ENCODE measurements at regions not wholly inside any gene's neighbourhood (a gene's known extent, or its start where the extent isn't known, plus 50 kb on each side); places are given as distances from the start of the nearest gene placed in this dataset.
"Not testable (repeated sequence)": the region's sequence is repeated elsewhere in the genome, so short reads cannot be mapped to it uniquely, and the experiment has no call there.

DNA sequence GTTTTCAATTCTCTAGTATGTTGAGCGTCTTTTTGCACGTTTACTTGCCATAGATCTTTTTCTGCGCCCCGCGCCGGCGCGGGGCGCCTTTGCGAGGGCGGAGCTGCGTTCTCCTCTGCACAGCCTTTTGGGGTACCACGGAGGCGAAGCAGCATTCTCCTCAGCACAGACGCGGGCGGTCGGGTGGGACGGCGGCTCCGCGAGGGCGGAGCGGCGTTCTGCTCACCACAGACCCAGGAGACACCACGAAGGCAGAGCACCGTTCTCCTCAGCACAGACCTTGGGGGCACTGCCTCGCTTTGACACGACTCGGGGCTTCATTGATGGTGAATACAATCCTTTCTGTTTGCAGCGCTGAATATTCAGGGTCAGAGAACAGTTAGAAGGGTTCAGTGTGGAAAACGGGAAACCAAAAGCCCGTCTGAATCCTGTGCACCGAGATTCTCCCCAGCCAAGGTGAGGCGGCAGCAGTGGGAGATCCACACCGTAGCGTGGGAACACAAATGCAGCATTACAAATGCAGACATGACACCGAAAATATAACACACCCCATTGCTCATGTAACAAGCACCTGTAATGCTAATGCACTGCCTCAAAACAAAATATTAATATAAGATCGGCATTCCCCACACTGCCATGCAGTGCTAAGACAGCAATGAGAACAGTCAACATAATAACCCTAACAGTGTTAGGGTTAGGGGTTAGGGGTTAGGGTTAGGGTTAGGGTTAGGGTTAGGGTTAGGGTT, 190.7 kb upstream of the VIPR2 start:
- DNase-seq: not testable (repeated sequence)

DNA sequence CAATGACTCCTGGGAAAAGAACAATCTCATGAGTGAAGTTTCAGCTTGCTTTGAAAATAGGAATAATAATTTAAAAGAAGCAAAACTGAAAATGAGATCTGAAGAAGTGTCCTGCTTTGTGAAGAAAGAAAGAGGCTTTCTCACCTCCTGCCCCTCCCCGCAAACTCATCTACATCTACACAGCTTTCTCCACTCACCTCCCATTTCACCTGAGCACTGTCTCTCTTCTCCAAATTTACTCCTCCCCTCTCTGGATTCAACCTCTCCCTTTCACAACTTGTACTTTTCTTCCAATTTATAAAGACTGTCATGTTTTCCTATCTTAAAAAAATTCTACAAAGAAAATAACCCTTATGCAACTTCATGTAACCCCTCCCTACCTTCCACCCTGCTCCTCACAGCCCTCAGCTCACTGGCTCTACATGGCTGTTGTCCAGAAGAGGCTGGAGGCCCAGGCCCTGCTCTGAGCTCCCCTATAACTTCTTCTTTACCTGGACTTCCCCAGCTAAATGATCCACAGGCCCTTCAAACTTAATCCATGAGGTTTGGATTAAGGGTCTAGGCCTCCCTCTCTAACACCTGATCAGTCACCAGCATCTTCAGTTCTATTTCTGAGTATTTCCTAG, 188.3 kb upstream of the VIPR2 start:
- DNase-seq: not testable (repeated sequence)

DNA sequence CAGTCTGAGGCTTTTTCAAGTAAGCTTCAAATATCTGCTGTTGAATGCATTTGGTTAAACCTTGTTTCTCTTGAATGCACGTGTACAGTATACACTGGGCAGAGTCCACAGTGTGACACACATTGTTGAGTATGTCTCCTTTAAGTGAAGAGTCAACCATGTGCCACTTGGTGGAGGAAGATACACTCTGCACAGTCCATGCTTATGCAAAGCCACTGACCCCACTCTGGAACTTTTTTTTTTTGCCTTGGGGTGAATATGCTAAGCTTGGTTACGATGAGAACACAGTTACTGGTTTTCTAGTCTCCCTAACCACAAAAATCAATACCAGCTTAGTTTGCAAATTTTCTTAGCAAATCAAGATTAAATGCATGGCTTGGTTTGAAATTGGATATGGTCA, 186.8 kb upstream of the VIPR2 start:
- DNase-seq: no peak

DNA sequence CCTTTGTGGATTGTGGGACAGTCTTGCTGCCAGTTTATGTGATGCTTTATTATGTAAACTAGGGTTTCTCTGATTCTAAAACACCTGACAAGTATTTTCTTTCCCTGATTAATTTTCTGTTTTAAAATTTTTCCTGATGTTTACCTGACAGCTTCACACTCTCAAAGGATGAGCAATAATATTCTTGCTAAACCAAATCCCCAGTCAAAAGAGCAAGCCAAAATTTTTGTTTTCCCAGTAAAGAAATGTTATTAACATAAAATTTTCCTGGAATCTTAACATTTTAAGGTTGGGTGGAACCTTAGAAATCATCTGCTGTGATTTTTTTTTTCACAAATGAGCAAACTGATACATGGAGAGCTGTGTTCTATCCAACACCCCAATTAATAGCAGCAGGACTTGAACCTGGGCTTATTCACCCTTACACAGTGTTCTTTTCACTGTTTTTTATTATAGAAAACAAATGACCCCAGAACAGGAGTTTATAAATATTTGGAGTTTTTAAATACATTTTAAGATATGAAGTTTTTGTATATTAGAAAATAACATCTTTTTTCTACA, 185.2 kb upstream of the VIPR2 start:
- no peak for DNase-seq

DNA sequence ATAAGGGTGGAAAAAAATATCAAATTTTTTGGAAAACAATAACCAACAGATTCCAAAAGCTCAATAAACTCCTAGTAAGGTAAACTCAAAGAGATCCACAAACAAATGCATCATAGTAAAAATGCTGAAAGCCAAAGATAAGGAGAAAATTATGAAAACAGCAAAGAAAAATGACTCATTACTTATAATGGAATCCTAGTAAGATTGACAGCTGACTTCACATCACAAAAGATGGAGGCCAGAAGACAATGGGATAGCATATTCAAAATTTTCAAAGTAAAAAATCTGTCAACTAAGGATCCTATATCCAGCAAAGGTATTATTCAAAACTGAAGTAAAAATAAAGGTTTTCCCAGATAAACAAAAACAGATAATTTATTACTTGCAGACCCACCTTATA, 183.4 kb upstream of the VIPR2 start:
- DNase-seq: no peak

DNA sequence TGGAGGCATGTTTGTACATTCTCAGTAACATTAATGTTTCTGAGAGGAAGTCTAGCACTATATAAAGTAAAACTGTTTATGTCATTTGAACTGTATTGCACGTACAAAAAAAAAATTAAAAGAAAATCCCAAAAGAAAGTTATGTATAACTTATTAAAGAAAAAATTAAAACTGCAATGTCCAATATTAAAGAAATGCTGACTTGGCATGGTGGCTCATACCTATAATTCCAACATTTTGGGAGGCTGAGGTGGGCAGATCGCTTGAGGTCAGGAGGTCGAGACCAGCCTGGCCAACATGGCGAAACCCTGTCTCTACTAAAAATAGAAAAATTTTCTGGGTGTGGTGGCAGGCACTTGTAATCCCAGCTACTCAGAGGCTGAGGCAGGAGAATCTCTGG, 178.7 kb upstream of the VIPR2 start:
- DNase-seq: no peak

DNA sequence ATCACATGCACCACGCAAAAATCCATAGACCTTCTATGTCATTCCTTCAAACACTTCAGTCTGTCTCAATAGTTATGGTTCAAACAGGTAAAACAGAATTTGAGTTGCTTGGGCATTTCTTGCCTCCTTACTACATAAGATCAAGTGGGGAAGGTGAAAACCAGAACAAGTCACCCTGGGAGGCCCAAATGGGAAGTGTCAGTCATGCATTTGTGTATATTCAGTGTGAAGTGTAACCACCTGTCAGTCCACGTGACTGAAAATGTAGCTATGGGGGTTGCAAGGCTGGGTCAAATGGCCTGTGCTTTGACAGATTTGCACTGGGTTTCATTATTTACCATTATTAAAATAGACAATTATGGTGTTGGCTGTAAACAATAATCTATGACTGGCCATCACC, 176.6 kb upstream of the VIPR2 start:
- no peak for DNase-seq

DNA sequence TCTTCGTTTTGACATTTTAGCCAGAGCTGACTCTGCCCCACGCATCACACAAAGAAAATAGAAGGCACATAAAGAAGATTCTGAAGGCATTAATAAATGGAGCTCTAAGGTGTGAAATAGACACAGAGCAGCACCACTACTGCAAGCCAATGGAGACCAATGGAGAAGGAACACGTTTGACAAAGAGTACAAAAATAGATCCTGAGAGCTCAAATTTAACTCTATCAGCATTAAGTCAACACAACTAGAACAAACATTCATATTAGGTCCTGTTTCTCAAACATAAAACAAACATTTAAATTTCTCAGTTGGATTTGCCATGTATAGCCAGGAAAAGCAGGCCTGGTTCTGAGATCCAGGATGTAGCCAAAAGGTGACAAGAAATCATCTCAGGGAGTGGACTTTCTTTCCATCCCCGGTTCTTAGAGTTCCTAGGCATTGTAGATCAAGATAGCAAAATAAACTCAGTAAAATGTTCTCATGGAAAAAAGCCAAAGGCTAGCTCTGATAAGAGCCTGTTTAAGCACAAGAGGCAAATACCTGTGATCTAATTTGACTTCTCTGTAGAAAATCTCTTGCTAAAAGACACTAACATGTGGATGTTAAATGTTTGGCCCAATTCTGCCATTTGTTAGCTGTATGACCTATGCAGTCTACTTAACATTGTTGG, 174.2 kb upstream of the VIPR2 start:
- DNase-seq: no peak

DNA sequence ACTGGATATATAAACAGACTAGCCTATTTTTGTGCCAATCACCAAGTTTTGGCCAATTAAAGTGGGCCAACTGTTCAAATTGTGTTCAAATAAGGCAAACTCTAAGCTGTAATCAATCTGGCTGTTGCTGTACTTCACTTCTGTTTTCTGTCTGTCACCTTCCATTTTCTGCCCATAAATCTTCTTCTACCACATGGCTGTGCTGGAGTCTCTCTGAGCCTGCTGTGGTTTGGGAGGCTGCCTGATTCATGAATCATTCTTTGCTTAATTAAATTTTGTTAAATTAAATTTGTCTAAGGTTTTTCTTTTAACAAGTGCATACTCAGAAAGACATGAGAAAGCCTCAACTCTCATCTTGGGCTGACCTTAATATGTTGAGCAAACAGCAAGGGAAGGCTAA, 172.6 kb upstream of the VIPR2 start:
- no peak for DNase-seq

DNA sequence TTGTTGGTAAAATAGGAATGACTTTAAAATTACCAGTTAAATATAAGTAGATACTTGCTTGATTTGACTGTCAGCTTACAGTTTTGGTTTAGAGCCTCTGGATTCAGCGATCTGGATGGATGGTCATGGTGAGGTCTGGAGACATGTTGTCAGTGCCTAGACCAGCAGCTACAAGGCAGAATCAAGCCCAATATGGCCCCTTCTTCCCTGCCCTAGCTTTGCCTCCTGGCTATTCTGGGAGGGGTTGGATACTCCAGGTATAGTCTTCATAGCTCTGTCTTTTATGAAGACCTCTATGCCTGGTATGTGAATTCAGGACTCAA, 166.5 kb upstream of the VIPR2 start:
- no peak for DNase-seq

DNA sequence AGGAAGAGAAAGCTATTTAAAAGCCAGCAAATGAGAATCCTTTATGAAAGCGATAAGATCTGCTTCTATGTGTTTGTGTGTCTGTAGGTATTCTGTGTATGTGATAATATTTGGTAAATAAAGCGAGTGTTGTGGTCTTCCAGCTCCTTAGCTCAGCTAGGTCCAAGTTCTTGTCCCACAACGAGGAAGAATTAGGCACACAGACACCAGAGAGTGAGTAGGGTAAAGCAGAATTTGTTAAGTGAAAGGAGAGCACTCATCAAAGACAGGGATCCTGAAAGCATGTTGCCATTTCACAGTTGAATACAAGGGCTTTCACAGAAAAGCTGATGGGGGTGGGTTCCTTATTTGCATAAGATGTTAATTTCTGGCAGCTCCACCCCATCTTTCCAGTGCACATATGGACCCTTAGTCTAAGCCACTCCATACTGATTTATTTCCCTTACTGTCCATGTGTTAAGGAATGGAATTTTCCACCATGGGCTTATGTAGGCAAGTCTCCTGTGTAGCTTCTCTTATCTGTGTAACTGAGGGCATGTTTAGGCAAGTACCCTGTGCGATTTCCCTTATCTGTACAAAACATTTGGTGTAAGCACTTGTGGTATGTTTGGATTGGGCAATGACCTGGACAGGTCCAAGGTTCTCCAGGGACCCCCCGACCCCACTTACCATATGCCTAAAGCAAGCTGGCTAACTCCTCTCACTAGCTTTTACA, 165.9 kb upstream of the VIPR2 start:
- DNase-seq: no peak

DNA sequence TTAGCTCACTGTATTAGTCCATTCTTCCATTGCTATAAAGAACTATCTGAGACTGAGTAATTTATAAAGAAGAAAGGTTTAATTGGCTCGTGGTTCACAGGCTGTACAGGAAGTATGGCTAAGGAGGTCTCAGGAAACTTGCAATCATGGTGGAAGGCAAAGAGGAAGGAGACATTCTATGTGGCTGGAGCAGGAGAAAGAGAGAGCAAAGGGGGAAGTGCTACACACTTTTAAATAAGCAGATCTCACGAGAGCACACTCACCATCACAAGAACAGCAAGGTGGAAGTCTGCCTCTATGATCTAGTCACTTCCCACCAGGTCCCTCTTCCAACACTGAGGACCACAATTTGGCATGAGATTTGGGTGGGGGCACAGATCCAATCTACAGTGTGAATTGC, 164.5 kb upstream of the VIPR2 start:
- not testable (repeated sequence) for DNase-seq

DNA sequence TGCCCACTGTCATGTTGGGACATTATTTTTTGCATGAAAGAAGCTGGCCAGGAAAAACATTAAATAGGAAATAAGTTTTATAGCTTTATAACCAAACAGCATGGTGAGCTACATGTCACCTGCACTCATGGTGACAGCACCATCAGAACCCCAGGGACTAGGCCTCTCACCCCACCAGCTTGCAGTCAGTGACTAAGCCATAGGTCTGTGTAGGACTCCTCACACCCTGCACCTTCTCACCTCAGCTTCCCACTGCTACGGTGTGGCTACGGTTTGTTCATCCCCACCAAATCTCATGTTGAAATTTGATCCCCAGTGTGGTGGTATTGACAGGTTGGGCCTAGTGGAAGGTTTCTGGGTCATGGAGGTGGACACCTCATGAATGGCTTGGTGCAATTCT, 161.3 kb upstream of the VIPR2 start:
- DNase-seq: no peak

DNA sequence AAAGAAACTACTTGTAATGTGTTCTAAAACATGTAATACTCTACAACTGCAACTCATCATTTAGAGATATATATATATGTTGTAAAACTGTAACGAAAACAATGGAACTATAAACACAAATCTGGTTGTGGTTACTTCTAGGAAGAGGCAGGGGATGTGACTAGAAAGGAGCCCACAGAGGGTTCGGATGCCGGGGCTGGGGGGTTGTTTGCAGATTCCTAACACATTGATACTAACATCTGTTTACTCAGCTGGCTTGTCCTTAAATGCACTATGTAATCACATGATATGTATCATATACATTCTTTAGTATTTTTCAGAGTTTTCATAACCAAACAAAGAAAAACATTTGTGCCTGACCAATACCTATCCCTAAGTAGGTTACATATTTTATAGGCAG, 160.5 kb upstream of the VIPR2 start:
- DNase-seq: not testable (repeated sequence)

DNA sequence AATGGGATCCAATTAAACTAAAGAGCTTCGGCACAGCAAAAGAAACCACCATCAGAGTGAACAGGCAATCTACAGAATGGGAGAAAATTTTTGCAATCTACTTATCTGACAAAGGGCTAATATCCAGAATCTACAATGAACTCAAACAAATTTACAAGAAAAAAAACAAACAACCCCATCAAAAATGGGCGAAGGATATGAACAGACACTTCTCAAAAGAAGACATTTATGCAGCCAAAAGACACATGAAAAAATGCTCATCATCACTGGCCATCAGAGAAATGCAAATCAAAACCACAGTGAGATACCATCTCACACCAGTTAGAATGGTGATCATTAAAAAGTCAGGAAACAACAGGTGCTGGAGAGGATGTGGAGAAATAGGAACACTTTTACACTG, 158.8 kb upstream of the VIPR2 start:
- not testable (repeated sequence) for DNase-seq

DNA sequence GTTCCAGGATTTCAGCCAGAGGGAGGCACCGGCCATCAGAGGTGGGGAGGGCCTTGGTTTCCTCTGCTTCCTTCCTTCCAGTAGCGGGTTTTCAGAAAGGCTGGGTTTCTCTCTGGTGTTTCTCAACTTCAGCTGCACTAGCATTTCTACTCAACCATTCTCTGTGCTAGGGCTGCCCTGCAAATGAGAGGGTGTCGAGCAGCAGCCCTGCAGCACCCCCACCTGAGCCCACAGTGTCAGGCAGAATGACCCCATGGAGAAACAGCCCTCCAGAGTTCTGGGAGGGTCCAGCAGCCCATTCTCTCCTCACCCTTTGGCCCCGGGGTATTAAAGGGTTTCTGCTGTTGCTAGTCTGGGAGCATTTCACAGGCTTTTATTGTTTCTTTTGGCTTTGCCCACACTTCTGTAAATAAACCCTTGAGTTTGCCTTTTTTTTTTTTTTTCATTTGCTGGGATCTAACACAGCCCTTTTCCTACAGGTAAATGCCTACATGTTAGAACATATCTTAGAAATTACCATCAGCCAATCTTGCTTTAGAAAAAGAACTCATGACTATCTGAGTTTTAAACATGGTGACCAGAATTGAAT, 151.5 kb upstream of the VIPR2 start:
- DNase-seq: no peak

DNA sequence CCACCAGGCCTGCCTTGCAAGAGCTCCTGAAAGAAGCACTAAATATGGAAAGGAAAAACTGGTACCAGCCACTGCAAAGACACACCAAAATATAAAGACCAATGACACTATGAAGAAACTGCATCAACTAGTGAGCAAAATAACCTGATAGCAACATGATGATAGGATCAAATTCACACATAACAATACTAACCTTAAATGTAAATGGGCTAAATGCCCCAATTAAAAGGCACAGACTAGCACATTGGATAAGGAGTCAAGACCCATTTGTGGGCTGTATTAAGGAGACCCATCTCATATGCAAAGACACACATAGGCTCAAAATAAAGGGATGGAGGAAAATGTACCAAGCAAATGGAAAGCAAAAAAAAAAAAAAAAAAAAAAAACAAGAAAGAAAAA, 141.8 kb upstream of the VIPR2 start:
- DNase-seq: not testable (repeated sequence)

DNA sequence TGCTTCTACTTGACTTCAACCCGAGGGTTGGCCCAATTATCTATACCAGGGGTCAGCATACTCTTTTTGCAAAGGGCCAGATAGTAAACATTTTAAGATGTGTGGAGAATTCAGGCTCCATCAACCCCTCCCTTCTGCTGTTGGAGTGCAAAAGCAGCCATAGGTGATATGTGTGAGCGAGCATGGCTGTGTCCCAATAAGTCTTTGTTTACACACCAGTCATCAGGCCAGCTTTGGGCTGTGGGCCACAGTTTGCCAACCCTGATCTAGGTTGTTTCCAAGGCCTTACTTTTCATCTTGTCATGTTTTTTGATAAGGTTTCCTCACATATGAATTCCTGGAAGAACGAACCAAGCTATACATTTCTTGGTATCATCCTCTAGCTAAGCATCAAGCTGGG, 136.9 kb upstream of the VIPR2 start:
- DNase-seq: no peak

DNA sequence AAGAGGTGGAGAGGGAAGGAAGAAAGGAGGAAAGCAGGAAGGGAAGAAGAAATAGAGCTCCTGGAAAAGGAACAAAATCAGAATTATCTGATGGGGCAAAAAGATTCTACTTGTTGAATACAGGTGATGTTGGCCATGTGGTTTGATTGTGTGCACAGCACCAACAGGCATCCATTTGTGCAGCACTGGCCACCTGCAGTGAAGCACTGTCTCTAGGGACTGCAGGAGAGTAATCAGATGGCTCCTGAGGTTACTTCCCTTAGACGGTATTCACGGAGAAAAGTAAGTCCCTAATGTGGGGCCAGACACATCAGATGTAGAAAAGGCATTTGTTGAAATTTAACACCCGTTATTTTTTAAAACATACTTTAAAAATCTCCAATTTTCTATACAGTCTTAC, 135.3 kb upstream of the VIPR2 start:
- DNase-seq: no peak

DNA sequence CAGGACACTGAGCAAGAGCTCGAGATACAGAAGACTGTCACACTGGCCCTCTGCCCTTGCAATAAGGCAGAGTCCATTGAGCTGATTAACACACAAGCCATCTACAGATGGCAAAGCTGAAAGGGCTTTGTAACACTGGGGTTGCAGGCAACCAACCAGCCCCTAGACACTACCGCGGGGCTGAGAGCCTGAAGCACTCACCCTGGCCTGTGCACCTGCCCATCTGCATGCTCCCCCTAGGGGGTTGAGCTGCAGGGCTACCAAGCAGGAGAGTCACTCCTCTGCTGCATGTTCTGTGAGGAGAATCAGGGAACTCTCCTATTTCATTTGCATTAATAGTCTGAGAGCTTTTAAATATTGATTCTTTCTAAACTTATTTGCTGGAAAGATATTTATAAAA, 128.1 kb upstream of the VIPR2 start:
- no peak for DNase-seq

DNA sequence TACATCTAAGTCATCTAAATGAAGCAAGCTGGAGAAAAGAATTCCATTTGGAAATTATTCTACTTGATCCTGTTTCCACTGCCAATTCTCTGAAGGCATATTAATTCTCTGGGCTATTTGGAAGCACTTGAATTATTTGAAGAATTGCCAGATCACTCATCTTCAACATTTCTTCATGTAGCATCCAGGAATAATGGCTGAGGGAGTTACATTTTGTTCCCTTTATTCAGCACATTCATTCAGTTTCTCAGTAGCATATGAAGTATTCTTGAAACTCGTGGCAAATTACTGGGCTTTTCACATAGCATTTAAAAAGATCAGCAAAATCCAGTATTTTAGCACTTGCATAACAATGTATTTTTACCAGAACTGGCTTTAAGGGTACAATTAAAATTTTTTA, 127.1 kb upstream of the VIPR2 start:
- DNase-seq: no peak

DNA sequence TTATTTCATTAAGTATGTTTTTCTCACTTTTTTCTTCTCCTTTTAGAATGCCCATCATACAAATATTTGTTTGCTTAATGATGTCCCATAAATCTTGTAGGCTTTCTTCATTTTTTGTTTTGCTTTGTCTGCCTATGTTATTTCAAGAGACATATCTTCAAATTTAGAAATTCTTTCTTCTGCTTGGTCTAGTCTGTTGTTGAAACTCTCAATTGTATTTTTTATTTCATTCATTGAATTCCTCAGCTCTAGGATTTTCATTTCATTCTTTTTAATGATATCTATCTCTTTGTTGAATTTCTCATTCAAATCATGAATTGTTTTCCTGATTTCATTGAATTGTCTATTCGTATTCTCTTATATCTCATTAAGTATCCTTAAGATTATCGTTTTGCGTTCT, 125.1 kb upstream of the VIPR2 start:
- DNase-seq: no peak

DNA sequence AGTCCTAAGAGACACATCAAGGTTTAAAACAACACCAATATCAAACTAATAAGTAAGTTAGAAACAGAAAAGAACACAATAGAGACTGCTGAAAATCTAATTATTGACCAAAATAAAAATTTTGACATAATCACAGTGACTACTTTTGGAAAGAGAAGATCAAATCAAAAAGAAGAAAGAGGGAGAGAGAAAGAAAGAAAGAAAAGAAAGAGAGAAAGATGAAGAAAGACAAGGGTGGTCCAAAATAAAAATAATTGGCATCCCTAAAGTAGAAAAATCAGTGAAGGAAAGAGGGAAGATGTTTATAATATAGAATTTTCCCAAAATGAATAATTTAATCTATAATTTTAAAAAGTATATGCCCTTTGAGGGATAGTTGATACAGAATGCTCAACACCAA, 118.8 kb upstream of the VIPR2 start:
- DNase-seq: no peak

All from suppressor macrophage (primary cell).